HepG2 (cell line): ENCODE measurements at regions not wholly inside any gene's neighbourhood (a gene's known extent, or its start where the extent isn't known, plus 50 kb on each side); places are given as distances from the start of the nearest gene placed in this dataset.

Experiments used
- CHD4 ChIP-seq: fragments of 200-600 bp; sonication (generic); IDR thresholded peaks from 2 replicates; pipeline ENCODE4 v1.7.0; 2017; ENCODE audit warnings: mild to moderate bottlenecking, low read length, borderline replicate concordance
- HNF4A ChIP-seq: sonication (generic); formaldehyde crosslinking; IDR thresholded peaks from 2 replicates; pipeline ENCODE4 v1.4.0; 2020; ENCODE audit warnings: missing genetic modification reagents
- JDP2 ChIP-seq: sonication (generic); formaldehyde crosslinking; IDR thresholded peaks from 2 replicates; pipeline ENCODE4 v1.8.1; 2022; ENCODE audit warnings: missing genetic modification reagents, borderline replicate concordance
- NR2C2 ChIP-seq: sonication (generic); formaldehyde crosslinking; IDR thresholded peaks from 2 replicates; pipeline ENCODE4 v1.4.0; 2020; ENCODE audit warnings: missing genetic modification reagents, mild to moderate bottlenecking, moderate library complexity, borderline replicate concordance
- NR2F1 ChIP-seq, 2 experiments: fragments of 450-650 bp in 1 of 2; formaldehyde crosslinking in 1 of 2; IDR thresholded peaks; 2 replicates each; pipeline versions ENCODE4 v1.5.0 to v1.6.1; 2016 to 2020; ENCODE audit warnings: mild to moderate bottlenecking in 1 of 2, missing compliant biosample characterization in 1 of 2, missing genetic modification reagents in 1 of 2, moderate library complexity in 1 of 2
- NR2F6 ChIP-seq, 2 experiments: IDR thresholded peaks; 2 replicates each; pipeline ENCODE4 v1.6.1; 2016; ENCODE audit warnings: antibody characterized with exemption in 1 of 2, mild to moderate bottlenecking in 1 of 2
- POGZ ChIP-seq: sonication (generic); formaldehyde crosslinking; IDR thresholded peaks from 2 replicates; pipeline ENCODE4 v1.4.0; 2020; ENCODE audit warnings: mild to moderate bottlenecking, missing genetic modification reagents
- STAT5B ChIP-seq: sonication (generic); formaldehyde crosslinking; IDR thresholded peaks from 2 replicates; pipeline ENCODE4 v1.4.0; 2020; ENCODE audit warnings: missing genetic modification reagents
- ZFP1 ChIP-seq: IDR thresholded peaks from 2 replicates; pipeline ENCODE4 v1.6.1; 2016
- ZNF547 ChIP-seq: sonication (generic); formaldehyde crosslinking; IDR thresholded peaks from 2 replicates; pipeline ENCODE4 v1.5.1; 2020; ENCODE audit warnings: mild to moderate bottlenecking, missing genetic modification reagents
- ZNF644 ChIP-seq: IDR thresholded peaks from 2 replicates; pipeline ENCODE4 v1.6.1; 2016; ENCODE audit warnings: low read depth
- ZNF788 ChIP-seq: sonication (generic); formaldehyde crosslinking; IDR thresholded peaks from 2 replicates; pipeline ENCODE4 v1.5.0; 2020; ENCODE audit warnings: mild to moderate bottlenecking, missing genetic modification reagents, borderline replicate concordance
- TF ChIP-seq, protein P1 (sequence below): sonication (generic); formaldehyde crosslinking; conservative IDR thresholded peaks from 2 replicates; pipeline ENCODE4 v1.4.0; 2020; ENCODE audit warnings: mild to moderate bottlenecking, missing genetic modification reagents, moderate library complexity
- TF ChIP-seq, protein P2 (sequence below): sonication (generic); formaldehyde crosslinking; IDR thresholded peaks from 2 replicates; pipeline ENCODE4 v1.9.0; 2022; ENCODE audit warnings: missing genetic modification reagents, mild to moderate bottlenecking, borderline replicate concordance
- TF ChIP-seq, protein P3 (sequence below): sonication (generic); formaldehyde crosslinking; IDR thresholded peaks from 2 replicates; pipeline ENCODE4 v1.5.1; 2020; ENCODE audit warnings: mild to moderate bottlenecking, missing genetic modification reagents, moderate library complexity

GRCh38 chr15:31151301-31152233, 50.0 kb upstream of the TRPM1 start (continued):
- TF ChIP-seq HNF4A (CRISPR knock-in tag) (peak; percentile 81), NR2C2 (CRISPR knock-in tag) (peak; percentile 72), POGZ (CRISPR knock-in tag) (0 out of 2 replicates have a peak, but pooled peaks have one; percentile 54), JDP2 (CRISPR knock-in tag) (no peak), NR2F1 (CRISPR knock-in tag; IDR thresholded peaks at IDR 0.05) (peak; percentile 64 to 70; a peak in 3 of 4 replicates), ZNF788 (0 out of 2 replicates have a peak, but pooled peaks have one; percentile 17), ZNF644 (0 out of 2 replicates have a peak, but pooled peaks have one; percentile 14), STAT5B (CRISPR knock-in tag) (no peak), NR2F6 (IDR thresholded peaks at IDR 0.05) (peak; percentile 70), NR2F6 (CRISPR knock-in tag; IDR thresholded peaks at IDR 0.05) (peak; percentile 82), CHD4 (0 out of 2 replicates have a peak, but pooled peaks have one; percentile 41), ZNF547 (0 out of 2 replicates have a peak, but pooled peaks have one; percentile 39), ZFP1 (CRISPR knock-in tag) (no peak)
- TF ChIP-seq, protein P1, sequence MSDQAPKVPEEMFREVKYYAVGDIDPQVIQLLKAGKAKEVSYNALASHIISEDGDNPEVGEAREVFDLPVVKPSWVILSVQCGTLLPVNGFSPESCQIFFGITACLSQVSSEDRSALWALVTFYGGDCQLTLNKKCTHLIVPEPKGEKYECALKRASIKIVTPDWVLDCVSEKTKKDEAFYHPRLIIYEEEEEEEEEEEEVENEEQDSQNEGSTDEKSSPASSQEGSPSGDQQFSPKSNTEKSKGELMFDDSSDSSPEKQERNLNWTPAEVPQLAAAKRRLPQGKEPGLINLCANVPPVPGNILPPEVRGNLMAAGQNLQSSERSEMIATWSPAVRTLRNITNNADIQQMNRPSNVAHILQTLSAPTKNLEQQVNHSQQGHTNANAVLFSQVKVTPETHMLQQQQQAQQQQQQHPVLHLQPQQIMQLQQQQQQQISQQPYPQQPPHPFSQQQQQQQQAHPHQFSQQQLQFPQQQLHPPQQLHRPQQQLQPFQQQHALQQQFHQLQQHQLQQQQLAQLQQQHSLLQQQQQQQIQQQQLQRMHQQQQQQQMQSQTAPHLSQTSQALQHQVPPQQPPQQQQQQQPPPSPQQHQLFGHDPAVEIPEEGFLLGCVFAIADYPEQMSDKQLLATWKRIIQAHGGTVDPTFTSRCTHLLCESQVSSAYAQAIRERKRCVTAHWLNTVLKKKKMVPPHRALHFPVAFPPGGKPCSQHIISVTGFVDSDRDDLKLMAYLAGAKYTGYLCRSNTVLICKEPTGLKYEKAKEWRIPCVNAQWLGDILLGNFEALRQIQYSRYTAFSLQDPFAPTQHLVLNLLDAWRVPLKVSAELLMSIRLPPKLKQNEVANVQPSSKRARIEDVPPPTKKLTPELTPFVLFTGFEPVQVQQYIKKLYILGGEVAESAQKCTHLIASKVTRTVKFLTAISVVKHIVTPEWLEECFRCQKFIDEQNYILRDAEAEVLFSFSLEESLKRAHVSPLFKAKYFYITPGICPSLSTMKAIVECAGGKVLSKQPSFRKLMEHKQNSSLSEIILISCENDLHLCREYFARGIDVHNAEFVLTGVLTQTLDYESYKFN (CRISPR knock-in tag), result peak; percentile 26; the same call in 1 of the 2 replicates
- TF ChIP-seq, protein P2, sequence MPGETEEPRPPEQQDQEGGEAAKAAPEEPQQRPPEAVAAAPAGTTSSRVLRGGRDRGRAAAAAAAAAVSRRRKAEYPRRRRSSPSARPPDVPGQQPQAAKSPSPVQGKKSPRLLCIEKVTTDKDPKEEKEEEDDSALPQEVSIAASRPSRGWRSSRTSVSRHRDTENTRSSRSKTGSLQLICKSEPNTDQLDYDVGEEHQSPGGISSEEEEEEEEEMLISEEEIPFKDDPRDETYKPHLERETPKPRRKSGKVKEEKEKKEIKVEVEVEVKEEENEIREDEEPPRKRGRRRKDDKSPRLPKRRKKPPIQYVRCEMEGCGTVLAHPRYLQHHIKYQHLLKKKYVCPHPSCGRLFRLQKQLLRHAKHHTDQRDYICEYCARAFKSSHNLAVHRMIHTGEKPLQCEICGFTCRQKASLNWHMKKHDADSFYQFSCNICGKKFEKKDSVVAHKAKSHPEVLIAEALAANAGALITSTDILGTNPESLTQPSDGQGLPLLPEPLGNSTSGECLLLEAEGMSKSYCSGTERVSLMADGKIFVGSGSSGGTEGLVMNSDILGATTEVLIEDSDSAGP (CRISPR knock-in tag), result peak; percentile 56; the same call in 1 of the 2 replicates
- TF ChIP-seq, protein P3, sequence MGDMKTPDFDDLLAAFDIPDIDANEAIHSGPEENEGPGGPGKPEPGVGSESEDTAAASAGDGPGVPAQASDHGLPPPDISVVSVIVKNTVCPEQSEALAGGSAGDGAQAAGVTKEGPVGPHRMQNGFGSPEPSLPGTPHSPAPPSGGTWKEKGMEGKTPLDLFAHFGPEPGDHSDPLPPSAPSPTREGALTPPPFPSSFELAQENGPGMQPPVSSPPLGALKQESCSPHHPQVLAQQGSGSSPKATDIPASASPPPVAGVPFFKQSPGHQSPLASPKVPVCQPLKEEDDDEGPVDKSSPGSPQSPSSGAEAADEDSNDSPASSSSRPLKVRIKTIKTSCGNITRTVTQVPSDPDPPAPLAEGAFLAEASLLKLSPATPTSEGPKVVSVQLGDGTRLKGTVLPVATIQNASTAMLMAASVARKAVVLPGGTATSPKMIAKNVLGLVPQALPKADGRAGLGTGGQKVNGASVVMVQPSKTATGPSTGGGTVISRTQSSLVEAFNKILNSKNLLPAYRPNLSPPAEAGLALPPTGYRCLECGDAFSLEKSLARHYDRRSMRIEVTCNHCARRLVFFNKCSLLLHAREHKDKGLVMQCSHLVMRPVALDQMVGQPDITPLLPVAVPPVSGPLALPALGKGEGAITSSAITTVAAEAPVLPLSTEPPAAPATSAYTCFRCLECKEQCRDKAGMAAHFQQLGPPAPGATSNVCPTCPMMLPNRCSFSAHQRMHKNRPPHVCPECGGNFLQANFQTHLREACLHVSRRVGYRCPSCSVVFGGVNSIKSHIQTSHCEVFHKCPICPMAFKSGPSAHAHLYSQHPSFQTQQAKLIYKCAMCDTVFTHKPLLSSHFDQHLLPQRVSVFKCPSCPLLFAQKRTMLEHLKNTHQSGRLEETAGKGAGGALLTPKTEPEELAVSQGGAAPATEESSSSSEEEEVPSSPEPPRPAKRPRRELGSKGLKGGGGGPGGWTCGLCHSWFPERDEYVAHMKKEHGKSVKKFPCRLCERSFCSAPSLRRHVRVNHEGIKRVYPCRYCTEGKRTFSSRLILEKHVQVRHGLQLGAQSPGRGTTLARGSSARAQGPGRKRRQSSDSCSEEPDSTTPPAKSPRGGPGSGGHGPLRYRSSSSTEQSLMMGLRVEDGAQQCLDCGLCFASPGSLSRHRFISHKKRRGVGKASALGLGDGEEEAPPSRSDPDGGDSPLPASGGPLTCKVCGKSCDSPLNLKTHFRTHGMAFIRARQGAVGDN (CRISPR knock-in tag), result peak; percentile 60
